ENCODE measurements at regions not wholly inside any gene's neighbourhood (a gene's known extent, or its start where the extent isn't known, plus 50 kb on each side); places are given as distances from the start of the nearest gene placed in this dataset.

GRCh38 chr2:181332044-181332605 lies 125.1 kb upstream of the ITGA4 start:
- no peak for DNase-seq
- intact Hi-C loops (cut with DNase I, micrococcal nuclease), result no loop called here
- Histone ChIP-seq H3K9me3 (no peaks in the 10 kb centered on the region), H3K36me3 (ENCODE audit: low read depth) (no peaks in the 10 kb centered on the region), H3K4me1 (ENCODE audit: low read depth) (no peaks in the 10 kb centered on the region), H3K4me3 (no peak overlapping the region)
- no peak for ATAC-seq
- TF ChIP-seq CTCF (IDR thresholded peaks at IDR 0.05), result no peak

- Histone ChIP-seq H3K4me3 (no peak overlapping the region), H3K9me3 (no peaks in the 10 kb centered on the region), H3K36me3 (ENCODE audit: low read depth) (no peaks in the 10 kb centered on the region), H3K4me1 (ENCODE audit: low read depth) (no peaks in the 10 kb centered on the region)
- TF ChIP-seq CTCF (IDR thresholded peaks at IDR 0.05), result no peak
- intact Hi-C loops (cut with DNase I, micrococcal nuclease), result no loop called here
- peak; percentile 26 for ATAC-seq
- DNase-seq, result no peak
Measured at GRCh38 chr2:181334158-181334826, 122.9 kb upstream of the ITGA4 start.

- ATAC-seq, result no peak
- Histone ChIP-seq H3K36me3 (ENCODE audit: low read depth) (no peaks in the 10 kb centered on the region), H3K9me3 (no peaks in the 10 kb centered on the region), H3K4me1 (ENCODE audit: low read depth) (no peaks in the 10 kb centered on the region), H3K4me3 (no peak overlapping the region)
- intact Hi-C loops (cut with DNase I, micrococcal nuclease), result no loop called here
- no peak for DNase-seq
- TF ChIP-seq CTCF (IDR thresholded peaks at IDR 0.05), result no peak
Measured at GRCh38 chr2:181340891-181341290, 116.3 kb upstream of the ITGA4 start.

GRCh38 chr2:181341855-181342600 lies 115.2 kb upstream of the ITGA4 start:
- ATAC-seq, result no peak
- Histone ChIP-seq H3K4me3 (no peak overlapping the region), H3K36me3 (ENCODE audit: low read depth) (no peaks in the 10 kb centered on the region), H3K9me3 (no peaks in the 10 kb centered on the region), H3K4me1 (ENCODE audit: low read depth) (no peaks in the 10 kb centered on the region)
- TF ChIP-seq CTCF (IDR thresholded peaks at IDR 0.05), result no peak
- intact Hi-C loops (cut with DNase I, micrococcal nuclease), result no loop called here
- no peak for DNase-seq

GRCh38 chr2:181348107-181348837 lies 108.9 kb upstream of the ITGA4 start:
- ATAC-seq (no peak), DNase-seq (no peak)
- H3K36me3 ChIP-seq (ENCODE audit: low read depth), result no peaks in the 10 kb centered on the region
- intact Hi-C loops (cut with DNase I, micrococcal nuclease), result no loop called here
- H3K4me1 ChIP-seq (ENCODE audit: low read depth), result no peaks in the 10 kb centered on the region
- no peak for TF ChIP-seq CTCF (IDR thresholded peaks at IDR 0.05)
- no peaks in the 10 kb centered on the region for H3K9me3 ChIP-seq
- no peak overlapping the region for H3K4me3 ChIP-seq

Data from mucosa of descending colon (tissue), 3 donors.